H9 (cell line): ENCODE measurements at regions not wholly inside any gene's neighbourhood (a gene's known extent, or its start where the extent isn't known, plus 50 kb on each side); places are given as distances from the start of the nearest gene placed in this dataset.

Experiments
- DNase-seq: peaks from one replicate; pipeline ENCODE4 v3.0.0-alpha.2; 2017
- H2AFZ ChIP-seq: one replicate; pipeline ENCODE4 v1.6.1; 2013; ENCODE audit warnings: mild to moderate bottlenecking, low read length, control low read depth, moderate library complexity
- H2AK5ac ChIP-seq: 2 replicates; pipeline ENCODE4 v1.6.1; 2013; ENCODE audit warnings: low read length, control low read depth, mixed read lengths; ENCODE audit not compliant: insufficient read length
- H2BK120ac ChIP-seq: one replicate; pipeline ENCODE4 v1.6.1; 2013; ENCODE audit warnings: low read depth, mild to moderate bottlenecking, low read length, control low read depth, inconsistent platforms; ENCODE audit not compliant: poor library complexity, severe bottlenecking
- H2BK12ac ChIP-seq: 2 replicates; pipeline ENCODE4 v1.6.1; 2013; ENCODE audit warnings: low read length, control low read depth, mixed read lengths, low read depth; ENCODE audit not compliant: insufficient read length
- H2BK15ac ChIP-seq: 2 replicates; pipeline ENCODE4 v1.6.1; 2013; ENCODE audit warnings: low read depth, low read length, control low read depth
- H2BK20ac ChIP-seq: one replicate; pipeline ENCODE4 v1.6.1; 2013; ENCODE audit warnings: low read depth, mild to moderate bottlenecking, low read length, control low read depth, inconsistent platforms; ENCODE audit not compliant: poor library complexity, severe bottlenecking
- H2BK5ac ChIP-seq: 2 replicates; pipeline ENCODE4 v1.6.1; 2013; ENCODE audit warnings: low read length, control low read depth, mixed read lengths; ENCODE audit not compliant: insufficient read length
- H3K14ac ChIP-seq: 2 replicates; pipeline ENCODE4 v1.6.1; 2013; ENCODE audit warnings: low read length, control low read depth; ENCODE audit not compliant: insufficient read depth
- H3K18ac ChIP-seq: 2 replicates; pipeline ENCODE4 v1.6.1; 2013; ENCODE audit warnings: low read depth, mild to moderate bottlenecking, mixed read lengths, low read length, control low read depth; ENCODE audit not compliant: insufficient read length
- H3K23ac ChIP-seq: 2 replicates; pipeline ENCODE4 v1.6.1; 2013; ENCODE audit warnings: low read length, control low read depth, mixed read lengths, low read depth; ENCODE audit not compliant: insufficient read length
- H3K23me2 ChIP-seq: 2 replicates; pipeline ENCODE4 v1.6.1; 2013; ENCODE audit warnings: low read depth, mild to moderate bottlenecking, mixed read lengths, low read length, control low read depth; ENCODE audit not compliant: insufficient read length, poor library complexity, severe bottlenecking
- H3K27ac ChIP-seq: 2 replicates; pipeline ENCODE4 v1.5.1; 2013; ENCODE audit warnings: low read length, control low read depth, mixed read lengths, low read depth; ENCODE audit not compliant: insufficient read length
- H3K27me3 ChIP-seq: 2 replicates; pipeline ENCODE4 v1.6.1; 2013; ENCODE audit warnings: low read length, control low read depth, inconsistent platforms; ENCODE audit not compliant: insufficient read depth
- H3K4ac ChIP-seq: 2 replicates; pipeline ENCODE4 v1.6.1; 2013; ENCODE audit warnings: low read depth, mild to moderate bottlenecking, control low read depth, inconsistent platforms, low read length, moderate library complexity
- H3K4me1 ChIP-seq: 2 replicates; pipeline ENCODE4 v1.6.1; 2013; ENCODE audit warnings: low read length, control low read depth, inconsistent platforms; ENCODE audit not compliant: insufficient read depth
- H3K4me2 ChIP-seq: 2 replicates; pipeline ENCODE4 v1.6.1; 2013; ENCODE audit warnings: low read length, control low read depth, mixed read lengths; ENCODE audit not compliant: insufficient read length, insufficient read depth
- H3K56ac ChIP-seq: 2 replicates; pipeline ENCODE4 v1.6.1; 2013; ENCODE audit warnings: low read depth, mild to moderate bottlenecking, mixed read lengths, low read length, control low read depth; ENCODE audit not compliant: insufficient read length
- H3K79me1 ChIP-seq: 2 replicates; pipeline ENCODE4 v1.6.1; 2013; ENCODE audit warnings: low read depth, mild to moderate bottlenecking, moderate library complexity, low read length, control low read depth, inconsistent platforms; ENCODE audit not compliant: insufficient read depth, poor library complexity, severe bottlenecking
- H3K79me2 ChIP-seq: 2 replicates; pipeline ENCODE4 v1.6.1; 2013; ENCODE audit warnings: low read length, control low read depth, inconsistent platforms; ENCODE audit not compliant: insufficient read depth
- H3K9ac ChIP-seq: 2 replicates; pipeline ENCODE4 v1.6.1; 2013; ENCODE audit warnings: low read length, control low read depth, mixed read lengths; ENCODE audit not compliant: insufficient read length; ENCODE audit errors: extremely low read depth
- H3K9me3 ChIP-seq: one replicate; pipeline ENCODE4 v1.6.1; 2013; ENCODE audit warnings: low read depth, low read length, inconsistent platforms; ENCODE audit not compliant: control insufficient read depth
- H3T11ph ChIP-seq: one replicate; pipeline ENCODE4 v1.6.1; 2013; ENCODE audit warnings: mild to moderate bottlenecking, low read length, control low read depth, inconsistent platforms
- H4K20me1 ChIP-seq: one replicate; pipeline ENCODE4 v1.6.1; 2013; ENCODE audit not compliant: control insufficient read depth, insufficient read length, insufficient read depth
- H4K5ac ChIP-seq: 2 replicates; pipeline ENCODE4 v1.6.1; 2013; ENCODE audit warnings: low read depth, mild to moderate bottlenecking, mixed read lengths, low read length, control low read depth; ENCODE audit not compliant: insufficient read length
- H4K8ac ChIP-seq: replicated peaks from 2 replicates; pipeline ENCODE4 v1.6.1; 2013; ENCODE audit warnings: low read length, control low read depth, mixed read lengths, low read depth; ENCODE audit not compliant: insufficient read length
- H4K91ac ChIP-seq: 2 replicates; pipeline ENCODE4 v1.6.1; 2013; ENCODE audit warnings: low read depth, mild to moderate bottlenecking, moderate library complexity, mixed read lengths, low read length, control low read depth; ENCODE audit not compliant: insufficient read length
- H3K27ac Mint-ChIP-seq, 3 experiments: 2 replicates in 2 of 3; 3 replicates in 1 of 3; pipeline ENCODE4 v1.8.0; 2020 to 2021; ENCODE audit warnings: mixed read lengths in 3 of 3, mild to moderate bottlenecking in 1 of 3, moderate library complexity in 1 of 3
- H3K27me3 Mint-ChIP-seq: 2 replicates; pipeline ENCODE4 v1.8.0; 2021; ENCODE audit warnings: low read depth, mild to moderate bottlenecking, moderate library complexity, mixed read lengths
- H3K36me3 Mint-ChIP-seq, 3 experiments: 2 replicates in 2 of 3; 3 replicates in 1 of 3; pipeline ENCODE4 v1.8.0; 2020 to 2021; ENCODE audit warnings: low read depth in 3 of 3, mixed read lengths in 3 of 3; ENCODE audit not compliant: insufficient read depth in 1 of 3
- H3K4me1 Mint-ChIP-seq, 2 experiments: 2 replicates each; pipeline ENCODE4 v1.8.0; 2020; ENCODE audit warnings: mixed read lengths in 2 of 2
- H3K4me3 Mint-ChIP-seq, 2 experiments: 2 replicates in 1 of 2; 3 replicates in 1 of 2; pipeline ENCODE4 v1.8.0; 2020 to 2021; ENCODE audit warnings: mild to moderate bottlenecking in 2 of 2, mixed read lengths in 2 of 2, moderate library complexity in 1 of 2
- H3K9me3 Mint-ChIP-seq, 2 experiments: 2 replicates in 1 of 2; 3 replicates in 1 of 2; pipeline ENCODE4 v1.8.0; 2020; ENCODE audit warnings: mild to moderate bottlenecking in 2 of 2, mixed read lengths in 2 of 2, moderate library complexity in 1 of 2
- CTCF ChIP-seq: fragments of 200-600 bp; sonication (generic); conservative IDR thresholded peaks from 3 replicates; pipeline ENCODE4 v1.8.0; 2021; ENCODE audit warnings: antibody characterized with exemption, mild to moderate bottlenecking
- WGBS: extraction: QIAGEN DNeasy Blood & Tissue Kit; methylation state at CpG from one replicate; pipeline ENCODE4 v1.1.7; 2013; ENCODE audit warnings: missing lambda C conversion rate, low lambda C conversion rate, mixed read lengths; ENCODE audit not compliant: insufficient read length; ENCODE audit errors: extremely low coverage; 5-methylcytosine and 5-hydroxymethylcytosine counted together

GRCh38 chr6:6390849-6391602 is 70.6 kb upstream of the F13A1 start:
- no CpG with 5 or more reads among the region's 7 CpGs for WGBS
- no peak overlapping the region for H2BK15ac ChIP-seq

More at GRCh38 chr6:6390849-6391602, 70.6 kb upstream of the F13A1 start:
- no peak overlapping the region for H2BK120ac ChIP-seq
- no peaks in the 10 kb centered on the region for H3K27me3 ChIP-seq
- H3K4me1 ChIP-seq, result 0 out of 2 replicates have a peak, but pooled peaks cover 1% of the 10 kb centered on the region
- no peak overlapping the region for H3K4ac ChIP-seq
- no peak overlapping the region for H3T11ph ChIP-seq
- Mint-ChIP-seq H3K4me3 (no peak overlapping the region), H3K4me1 (peaks cover 3 to 12% of the 10 kb centered on the region in 2 experiments; a peak in 3 of 4 replicates), H3K27ac (no peak overlapping the region), H3K27me3 (peaks cover 1% of the 10 kb centered on the region), H3K9me3 (no peaks in the 10 kb centered on the region), H3K36me3 (no peaks in the 10 kb centered on the region)
- H4K20me1 ChIP-seq, result no peaks in the 10 kb centered on the region
- H4K8ac ChIP-seq, result no peak overlapping the region
- H3K4me2 ChIP-seq, result no peak overlapping the region
- no peak overlapping the region for H2BK5ac ChIP-seq
- no peaks in the 10 kb centered on the region for H3K23me2 ChIP-seq
- no peak overlapping the region for H2BK20ac ChIP-seq
- no peaks in the 10 kb centered on the region for H3K79me1 ChIP-seq
- no peak overlapping the region for H4K91ac ChIP-seq
- no peak overlapping the region for H3K14ac ChIP-seq
- H3K9ac ChIP-seq, result no peak overlapping the region
- H2AK5ac ChIP-seq, result no peak overlapping the region
- no peaks in the 10 kb centered on the region for H3K9me3 ChIP-seq
- no peak for TF ChIP-seq CTCF
- H2AFZ ChIP-seq, result no peak overlapping the region
- no peak overlapping the region for H4K5ac ChIP-seq
- no peak overlapping the region for H2BK12ac ChIP-seq
- H3K23ac ChIP-seq, result no peak overlapping the region
- H3K27ac ChIP-seq, result no peak overlapping the region
- H3K56ac ChIP-seq, result no peak overlapping the region
- no peak for DNase-seq
- no peaks in the 10 kb centered on the region for H3K79me2 ChIP-seq
- no peak overlapping the region for H3K18ac ChIP-seq
